ENCODE measurements at regions not wholly inside any gene's neighbourhood (a gene's known extent, or its start where the extent isn't known, plus 50 kb on each side); places are given as distances from the start of the nearest gene placed in this dataset.
"Not testable (repeated sequence)": the region's sequence is repeated elsewhere in the genome, so short reads cannot be mapped to it uniquely, and the experiment has no call there.

DNA sequence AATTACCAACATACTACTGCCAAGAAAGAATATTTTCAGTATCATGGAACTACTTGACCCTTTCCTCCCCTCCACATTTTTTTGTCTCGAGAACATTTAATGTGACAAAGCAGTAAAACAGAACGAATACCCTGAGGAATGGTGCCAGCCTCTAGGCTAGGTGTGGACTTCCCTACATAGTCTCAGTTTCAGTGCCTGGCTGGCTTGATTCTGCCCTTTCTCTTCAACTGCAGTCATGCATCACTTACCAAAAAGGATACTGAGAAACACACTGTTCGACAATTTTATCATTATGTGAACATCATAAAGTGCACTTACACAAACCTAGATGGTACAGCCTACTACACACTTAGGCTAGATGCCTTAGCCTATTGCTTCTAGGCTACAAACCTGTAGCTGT lies 305.3 kb upstream of the HNRNPA3 start:
- DNase-seq (no peak), ATAC-seq (no peak)
- Mint-ChIP-seq H3K4me1 (peaks cover 10% of the 10 kb centered on the region), H3K36me3 (ENCODE audit: low read depth) (no peaks in the 10 kb centered on the region), H3K27me3 (no peaks in the 10 kb centered on the region), H3K4me3 (no peak overlapping the region), H3K9me3 (no peaks in the 10 kb centered on the region), H3K27ac (no peak overlapping the region)

DNA sequence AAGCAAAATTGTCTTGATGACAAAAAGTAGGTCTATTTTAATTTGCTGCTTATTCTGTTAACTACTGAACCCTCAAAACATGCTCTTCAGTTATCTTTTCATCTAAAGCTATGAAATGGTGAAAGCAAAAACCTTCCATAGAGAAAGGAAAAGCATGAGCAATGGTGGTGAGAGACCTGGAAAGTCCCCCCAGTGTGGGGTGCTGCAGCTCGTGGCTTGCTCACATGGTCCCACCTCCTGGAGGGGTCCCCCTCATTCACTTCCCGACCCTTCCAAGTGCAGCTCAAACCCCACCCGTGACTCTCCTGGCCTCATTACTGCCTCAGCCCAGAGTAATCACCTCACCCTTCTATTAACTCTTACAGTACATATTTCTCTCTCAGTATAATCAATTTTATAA lies 301.8 kb upstream of the HNRNPA3 start:
- H3K9me3 Mint-ChIP-seq, result no peaks in the 10 kb centered on the region
- peaks cover 10% of the 10 kb centered on the region for H3K4me1 Mint-ChIP-seq
- no peaks in the 10 kb centered on the region for H3K36me3 Mint-ChIP-seq (ENCODE audit: low read depth)
- no peak overlapping the region for H3K4me3 Mint-ChIP-seq
- no peak for DNase-seq
- ATAC-seq, result peak; percentile 65
- no peaks in the 10 kb centered on the region for H3K27me3 Mint-ChIP-seq
- H3K27ac Mint-ChIP-seq, result no peak overlapping the region

DNA sequence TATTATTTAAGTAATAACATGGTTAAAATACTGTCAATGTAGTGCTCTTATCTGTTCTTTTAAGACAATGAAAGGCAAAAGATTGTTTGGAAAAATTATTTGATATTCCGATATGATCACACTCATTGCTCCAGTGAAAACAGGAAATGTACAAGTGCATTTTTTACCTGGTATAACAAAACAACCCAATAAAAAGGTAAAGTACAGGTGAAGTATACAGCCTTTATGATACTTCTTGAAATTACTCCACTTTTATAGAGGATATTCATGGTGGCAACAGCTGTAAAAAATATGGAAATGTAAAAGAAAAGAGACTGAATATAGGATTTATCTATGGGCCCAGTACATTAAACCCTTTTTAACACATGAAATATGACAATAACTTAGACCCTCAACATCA lies 298.6 kb upstream of the HNRNPA3 start:
- ATAC-seq (no peak), DNase-seq (no peak)
- Mint-ChIP-seq H3K36me3 (ENCODE audit: low read depth) (no peaks in the 10 kb centered on the region), H3K27me3 (no peaks in the 10 kb centered on the region), H3K27ac (no peak overlapping the region), H3K4me1 (peaks cover 10% of the 10 kb centered on the region), H3K9me3 (no peaks in the 10 kb centered on the region), H3K4me3 (no peak overlapping the region)

DNA sequence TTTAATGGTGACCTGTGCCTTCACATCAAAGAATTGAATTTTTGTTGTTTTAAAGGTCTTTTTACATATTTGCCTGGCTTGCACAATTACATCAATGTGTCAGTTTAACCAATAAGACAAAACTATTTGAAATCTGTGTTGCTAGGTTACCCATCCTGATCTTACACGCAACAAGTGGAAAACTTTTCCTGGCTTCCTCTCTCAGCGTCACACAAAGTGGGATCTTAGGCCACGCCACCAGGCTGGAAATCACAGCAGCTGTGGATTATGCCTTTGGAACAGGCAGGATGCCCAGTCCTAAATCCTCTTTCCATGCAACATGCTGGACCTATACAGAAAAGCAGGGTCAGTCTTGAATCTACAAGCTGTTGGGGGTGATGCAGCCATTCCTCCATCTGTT lies 298.2 kb upstream of the HNRNPA3 start:
- Mint-ChIP-seq H3K27ac (no peak overlapping the region), H3K9me3 (no peaks in the 10 kb centered on the region), H3K4me3 (no peak overlapping the region), H3K27me3 (no peaks in the 10 kb centered on the region), H3K36me3 (ENCODE audit: low read depth) (no peaks in the 10 kb centered on the region), H3K4me1 (peaks cover 10% of the 10 kb centered on the region)
- ATAC-seq, result no peak
- no peak for DNase-seq

DNA sequence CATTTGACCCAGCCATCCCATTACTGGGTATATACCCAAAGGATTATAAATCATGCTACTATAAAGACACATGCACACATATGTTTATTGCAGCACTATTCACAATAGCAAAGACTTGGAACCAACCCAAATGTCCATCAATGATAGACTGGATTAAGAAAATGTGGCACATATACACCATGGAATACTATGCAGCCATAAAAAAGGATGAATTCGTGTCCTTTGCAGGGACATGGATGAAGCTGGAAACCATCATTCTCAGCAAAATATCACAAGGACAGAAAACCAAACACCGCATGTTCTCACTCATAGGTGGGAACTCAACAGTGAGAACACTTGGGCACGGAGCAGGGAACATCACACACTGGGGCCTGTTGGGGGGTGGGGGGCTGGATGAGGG lies 290.0 kb upstream of the HNRNPA3 start:
- H3K27ac Mint-ChIP-seq; ATAC-seq; H3K9me3 Mint-ChIP-seq; H3K4me3 Mint-ChIP-seq; H3K36me3 Mint-ChIP-seq (ENCODE audit: low read depth); H3K27me3 Mint-ChIP-seq; DNase-seq; H3K4me1 Mint-ChIP-seq: not testable (repeated sequence)

DNA sequence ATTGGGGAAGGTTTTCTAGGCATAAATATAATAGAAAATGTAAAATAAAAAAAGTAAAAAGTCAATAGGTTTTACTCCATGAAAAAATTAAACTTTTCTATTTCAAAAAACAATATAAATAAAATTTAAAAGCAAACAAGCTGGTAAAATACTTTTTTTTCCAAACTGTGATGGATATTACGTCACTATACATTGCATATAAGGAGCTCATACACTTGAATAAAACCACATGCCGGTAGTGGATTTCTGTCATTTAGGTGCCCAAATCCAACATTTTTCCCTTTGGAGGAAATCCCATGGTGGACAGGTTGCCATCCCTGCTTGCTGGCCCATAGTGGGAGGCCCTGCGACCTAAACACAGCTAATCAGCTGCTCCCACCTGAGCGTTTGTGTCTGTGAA lies 289.4 kb upstream of the HNRNPA3 start:
- Mint-ChIP-seq H3K27me3 (no peaks in the 10 kb centered on the region), H3K36me3 (ENCODE audit: low read depth) (no peaks in the 10 kb centered on the region), H3K4me1 (no peaks in the 10 kb centered on the region), H3K9me3 (peaks cover 4% of the 10 kb centered on the region), H3K4me3 (no peak overlapping the region), H3K27ac (no peak overlapping the region)
- DNase-seq (no peak), ATAC-seq (no peak)

DNA sequence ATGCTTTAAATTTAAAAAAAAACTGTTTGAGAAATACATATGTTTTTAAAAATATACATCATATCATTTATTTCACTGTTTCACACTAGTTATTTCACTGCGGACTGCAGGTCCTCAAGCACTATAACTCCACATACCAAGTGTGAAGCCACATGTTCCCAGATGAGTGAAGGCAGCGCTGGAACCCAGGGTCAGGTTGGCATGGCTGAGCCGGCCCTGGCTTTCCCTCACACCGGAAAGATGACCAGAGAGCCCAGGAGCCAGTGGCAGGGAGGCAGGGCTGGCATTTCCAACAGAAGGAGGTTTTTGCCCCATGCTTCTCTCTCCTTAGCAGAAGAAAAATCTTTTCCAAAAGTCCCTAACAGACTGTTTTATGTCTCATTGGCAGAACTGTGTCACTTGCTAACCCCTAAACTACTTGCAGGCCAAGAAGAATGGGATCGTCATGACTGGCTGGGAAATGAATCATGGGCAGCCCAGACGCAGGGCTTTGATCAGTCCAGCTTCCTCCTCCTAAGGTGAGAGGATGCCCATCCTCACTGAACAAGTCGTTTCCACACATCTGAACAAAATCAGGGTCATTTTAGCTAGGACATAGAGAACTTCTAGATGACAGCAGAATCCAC lies 287.6 kb upstream of the HNRNPA3 start:
- H3K27me3 Mint-ChIP-seq, result no peaks in the 10 kb centered on the region
- DNase-seq, result no peak
- no peaks in the 10 kb centered on the region for H3K36me3 Mint-ChIP-seq (ENCODE audit: low read depth)
- H3K9me3 Mint-ChIP-seq, result peaks cover 11% of the 10 kb centered on the region
- H3K4me3 Mint-ChIP-seq, result no peak overlapping the region
- H3K4me1 Mint-ChIP-seq, result no peaks in the 10 kb centered on the region
- H3K27ac Mint-ChIP-seq, result no peak overlapping the region
- ATAC-seq, result no peak

DNA sequence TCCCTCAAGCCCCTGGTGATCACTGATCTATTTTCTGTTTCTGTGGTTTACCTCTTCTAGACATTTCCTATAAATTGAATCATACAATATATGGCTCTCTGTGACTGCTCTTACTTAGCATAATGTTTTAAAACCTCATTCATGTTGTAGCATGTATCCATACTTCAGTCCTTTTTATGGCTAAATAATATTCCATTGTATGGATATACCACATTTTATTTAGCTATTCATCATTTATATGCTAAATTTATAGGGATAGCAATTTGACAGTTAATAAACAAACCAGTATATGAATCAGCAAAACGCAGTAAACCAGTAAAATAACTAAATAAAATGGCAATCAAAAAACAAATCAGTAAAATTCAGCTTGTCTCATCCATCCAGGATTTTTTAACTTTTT lies 286.1 kb upstream of the HNRNPA3 start:
- ATAC-seq (no peak), DNase-seq (no peak)
- H3K4me3 Mint-ChIP-seq, result no peak overlapping the region
- no peaks in the 10 kb centered on the region for H3K36me3 Mint-ChIP-seq (ENCODE audit: low read depth)
- H3K4me1 Mint-ChIP-seq, result peaks cover 7% of the 10 kb centered on the region
- peaks cover 11% of the 10 kb centered on the region for H3K9me3 Mint-ChIP-seq
- no peaks in the 10 kb centered on the region for H3K27me3 Mint-ChIP-seq
- H3K27ac Mint-ChIP-seq, result no peak overlapping the region

DNA sequence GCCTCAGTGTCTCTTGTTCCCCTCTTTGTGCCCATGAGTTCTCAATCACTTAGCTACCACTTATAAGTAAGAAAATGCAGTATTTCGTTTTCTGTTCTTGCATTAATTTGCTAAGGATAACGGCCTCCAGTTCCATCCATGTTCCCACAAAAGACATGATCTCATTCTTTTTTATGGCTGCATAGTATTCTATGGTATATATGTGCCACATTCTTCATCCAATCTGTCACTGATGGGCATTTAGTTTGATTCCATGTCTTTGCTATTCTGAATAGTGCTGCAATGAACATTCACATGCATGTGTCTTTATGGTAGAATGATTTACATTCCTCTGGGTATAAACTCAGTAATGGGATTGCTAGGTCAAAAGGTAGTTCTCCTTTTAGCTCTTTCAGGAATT lies 283.2 kb upstream of the HNRNPA3 start:
- H3K4me3 Mint-ChIP-seq; DNase-seq; H3K27ac Mint-ChIP-seq; ATAC-seq; H3K36me3 Mint-ChIP-seq (ENCODE audit: low read depth); H3K27me3 Mint-ChIP-seq: not testable (repeated sequence)
- Mint-ChIP-seq H3K4me1 (peaks cover 22% of the 10 kb centered on the region), H3K9me3 (peaks cover 11% of the 10 kb centered on the region)

DNA sequence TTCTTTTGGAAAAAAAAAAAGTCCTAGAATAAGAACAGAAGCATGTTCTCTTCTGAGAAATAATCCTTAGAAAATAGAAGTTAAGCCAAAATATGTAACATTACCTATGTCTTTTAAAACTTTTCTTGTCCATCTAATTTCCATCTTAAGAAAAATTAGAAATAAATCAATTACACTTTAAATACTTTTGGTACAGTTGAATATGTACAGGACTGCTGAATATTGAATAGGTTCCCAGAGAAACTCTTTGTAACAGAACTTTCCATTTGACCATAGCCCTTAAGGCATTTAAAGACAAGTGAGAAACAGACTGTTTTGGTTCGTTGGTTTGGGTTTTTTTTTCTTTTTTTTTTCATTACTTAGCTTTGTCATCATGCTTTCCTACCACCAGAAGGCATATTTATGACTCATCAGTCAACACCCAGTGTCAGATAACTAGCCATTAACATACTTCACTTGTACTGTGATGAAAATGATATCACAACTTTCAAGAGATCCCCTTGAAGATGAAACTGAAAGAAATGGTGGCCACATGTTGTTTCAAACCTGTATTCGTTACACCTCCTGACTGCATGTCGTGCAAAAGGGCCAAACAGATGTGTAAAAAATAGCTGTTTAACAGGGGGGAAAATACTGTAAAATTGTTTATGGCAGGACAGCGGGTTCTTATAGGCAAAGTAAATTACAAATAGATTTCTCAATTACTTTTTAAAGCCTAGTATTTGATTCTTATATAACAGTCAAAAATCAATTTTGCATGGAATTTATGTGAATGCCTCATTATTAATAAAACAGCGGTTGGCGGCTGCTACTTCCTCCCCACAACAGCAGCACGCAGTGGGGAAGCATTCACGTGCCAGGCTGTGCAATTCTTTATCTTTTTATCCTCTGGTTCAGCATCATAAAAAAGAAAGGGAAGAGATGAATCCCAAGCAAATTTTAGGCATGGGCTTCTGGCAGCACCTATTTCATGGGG lies 280.7 kb upstream of the HNRNPA3 start:
- DNase-seq, result no peak
- H3K4me3 Mint-ChIP-seq, result peak overlapping the region; percentile 38
- no peaks in the 10 kb centered on the region for H3K36me3 Mint-ChIP-seq (ENCODE audit: low read depth)
- peak; percentile 98 for ATAC-seq
- H3K27me3 Mint-ChIP-seq, result no peaks in the 10 kb centered on the region
- peaks cover 7% of the 10 kb centered on the region for H3K9me3 Mint-ChIP-seq
- H3K4me1 Mint-ChIP-seq, result peaks cover 26% of the 10 kb centered on the region
- H3K27ac Mint-ChIP-seq, result peak overlapping the region; percentile 79

DNA sequence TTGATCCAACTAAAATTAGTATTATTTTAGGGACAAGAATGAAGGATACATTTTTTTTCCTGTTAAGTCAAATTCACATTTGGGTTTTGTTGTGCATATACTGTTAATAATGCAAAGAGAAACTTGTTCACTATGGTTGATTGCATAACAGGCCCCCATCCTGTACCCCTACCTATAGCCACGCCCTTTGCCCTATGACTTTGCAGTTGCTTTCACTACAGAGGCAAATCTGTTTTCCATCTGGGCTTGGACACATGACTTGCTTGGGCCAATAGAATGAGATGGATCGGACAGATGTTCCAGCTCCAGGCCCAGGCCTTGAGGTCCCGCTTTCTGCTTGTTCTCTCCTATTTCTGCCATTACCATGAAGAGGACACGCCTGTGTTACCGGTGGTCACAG lies 278.5 kb upstream of the HNRNPA3 start:
- H3K4me3 Mint-ChIP-seq, result no peak overlapping the region
- peaks cover 6% of the 10 kb centered on the region for H3K9me3 Mint-ChIP-seq
- peaks cover 26% of the 10 kb centered on the region for H3K4me1 Mint-ChIP-seq
- DNase-seq, result no peak
- ATAC-seq, result no peak
- no peaks in the 10 kb centered on the region for H3K27me3 Mint-ChIP-seq
- H3K36me3 Mint-ChIP-seq (ENCODE audit: low read depth), result no peaks in the 10 kb centered on the region
- no peak overlapping the region for H3K27ac Mint-ChIP-seq

DNA sequence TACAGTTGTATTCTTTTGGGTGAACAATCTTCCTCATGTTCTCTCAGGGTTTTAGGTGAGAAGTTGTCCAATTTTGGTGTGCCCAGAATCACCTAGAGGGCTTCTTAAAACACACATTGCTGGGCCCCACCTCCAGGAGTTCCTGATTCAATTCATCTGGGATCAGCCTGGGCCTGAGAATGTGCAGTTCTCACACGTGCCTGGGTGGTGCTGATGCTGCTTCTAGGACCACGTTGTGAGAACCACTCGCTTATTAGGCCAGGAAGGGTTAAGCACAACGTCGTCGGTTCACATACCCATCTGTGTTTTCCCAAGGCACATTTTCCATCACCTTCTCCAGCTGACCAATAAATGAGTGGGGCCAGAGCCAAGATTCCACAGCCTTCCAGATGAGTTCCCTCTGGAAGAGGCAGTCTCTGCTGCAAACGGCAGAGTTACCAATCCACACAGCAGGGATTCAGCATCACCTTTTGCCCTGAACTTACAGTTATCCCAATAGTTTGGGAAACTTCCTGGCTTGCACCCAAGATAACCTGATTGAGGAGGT lies 277.7 kb upstream of the HNRNPA3 start:
- Mint-ChIP-seq H3K27me3 (no peaks in the 10 kb centered on the region), H3K36me3 (ENCODE audit: low read depth) (no peaks in the 10 kb centered on the region), H3K4me1 (peaks cover 26% of the 10 kb centered on the region), H3K9me3 (no peaks in the 10 kb centered on the region), H3K27ac (no peak overlapping the region), H3K4me3 (no peak overlapping the region)
- DNase-seq, result no peak
- ATAC-seq, result no peak

DNA sequence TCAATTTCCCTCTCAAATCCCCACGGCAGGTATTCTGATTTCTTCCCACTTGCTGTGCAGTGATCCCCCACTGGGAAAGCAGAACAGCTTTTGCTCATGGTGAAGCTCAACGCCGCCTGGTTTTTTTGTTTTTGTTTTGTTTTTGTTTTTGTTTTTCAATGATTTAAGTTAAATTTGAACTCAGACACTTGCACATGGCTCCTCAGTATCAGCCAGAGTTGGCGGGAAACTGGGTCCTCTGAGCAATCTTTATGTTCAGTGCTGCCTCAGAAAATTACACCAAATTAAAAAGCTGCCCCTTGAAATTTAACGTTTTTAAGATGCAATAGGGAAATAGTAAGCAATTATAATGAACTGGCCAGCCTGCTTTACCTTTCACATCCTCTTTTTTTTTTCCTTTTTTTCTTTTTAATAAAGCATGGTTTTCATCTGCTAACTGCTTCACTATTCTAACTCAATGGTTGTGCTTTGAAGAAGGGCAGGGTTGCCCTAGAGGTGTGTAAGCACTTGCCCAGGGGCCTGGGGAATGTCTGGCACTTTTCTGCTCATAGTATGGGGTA lies 277.0 kb upstream of the HNRNPA3 start:
- no peak overlapping the region for H3K27ac Mint-ChIP-seq
- H3K4me3 Mint-ChIP-seq, result no peak overlapping the region
- H3K4me1 Mint-ChIP-seq, result peaks cover 26% of the 10 kb centered on the region
- no peaks in the 10 kb centered on the region for H3K27me3 Mint-ChIP-seq
- DNase-seq (no peak), ATAC-seq (no peak)
- H3K36me3 Mint-ChIP-seq (ENCODE audit: low read depth), result no peaks in the 10 kb centered on the region
- H3K9me3 Mint-ChIP-seq, result no peaks in the 10 kb centered on the region

DNA sequence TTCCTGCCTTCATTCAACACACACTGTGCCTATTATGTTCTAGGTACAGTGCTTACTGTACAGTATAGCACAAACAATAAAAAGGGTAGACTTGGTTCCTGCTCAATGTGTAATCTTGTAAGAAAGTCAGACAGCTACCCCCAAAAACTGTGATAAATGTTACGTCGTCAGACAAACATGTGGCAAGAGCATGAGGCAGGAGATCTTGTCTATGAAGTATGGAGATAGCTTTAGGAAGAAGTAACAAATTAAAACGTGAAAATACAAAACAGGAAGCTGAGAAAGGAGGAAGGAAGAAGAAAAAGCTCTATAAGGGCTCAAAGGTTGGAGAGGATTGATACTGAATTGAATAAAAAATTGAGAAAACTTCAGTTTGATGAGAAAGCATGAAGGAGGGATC lies 276.2 kb upstream of the HNRNPA3 start:
- ATAC-seq (no peak), DNase-seq (no peak)
- no peaks in the 10 kb centered on the region for H3K36me3 Mint-ChIP-seq (ENCODE audit: low read depth)
- peaks cover 19% of the 10 kb centered on the region for H3K4me1 Mint-ChIP-seq
- H3K9me3 Mint-ChIP-seq, result no peaks in the 10 kb centered on the region
- H3K27ac Mint-ChIP-seq, result no peak overlapping the region
- no peak overlapping the region for H3K4me3 Mint-ChIP-seq
- no peaks in the 10 kb centered on the region for H3K27me3 Mint-ChIP-seq

DNA sequence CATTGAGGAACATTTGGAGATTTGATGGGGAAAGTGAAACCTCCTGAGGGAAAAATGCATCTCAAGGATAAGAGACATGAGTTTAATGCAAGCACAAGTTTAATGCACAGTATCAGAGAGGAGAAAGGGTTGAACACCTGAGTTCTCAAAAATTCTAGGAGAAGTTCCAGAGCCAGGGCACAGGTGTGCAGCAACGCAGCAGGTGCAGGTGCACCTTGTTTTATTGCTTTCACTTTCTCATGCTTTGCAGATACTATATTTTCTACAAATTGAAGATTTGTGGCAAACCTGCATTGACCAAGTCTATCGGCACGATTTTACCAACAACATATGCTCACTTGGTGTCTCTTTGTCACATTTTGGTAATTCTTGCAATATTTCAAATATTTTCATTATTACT lies 267.6 kb upstream of the HNRNPA3 start:
- no peak for DNase-seq
- H3K36me3 Mint-ChIP-seq (ENCODE audit: low read depth), result no peaks in the 10 kb centered on the region
- H3K27ac Mint-ChIP-seq, result no peak overlapping the region
- ATAC-seq, result no peak
- H3K9me3 Mint-ChIP-seq, result no peaks in the 10 kb centered on the region
- H3K4me3 Mint-ChIP-seq, result no peak overlapping the region
- H3K27me3 Mint-ChIP-seq, result no peaks in the 10 kb centered on the region
- H3K4me1 Mint-ChIP-seq, result no peaks in the 10 kb centered on the region
